Right hindlimb (tissue), 1 donor: ENCODE measurements at regions not wholly inside any gene's neighbourhood (a gene's known extent, or its start where the extent isn't known, plus 50 kb on each side); places are given as distances from the start of the nearest gene placed in this dataset.

ENCODE experiments used
- DNase-seq: peaks from one replicate; pipeline ENCODE4 v3.0.0-alpha.2; 2018

DNA sequence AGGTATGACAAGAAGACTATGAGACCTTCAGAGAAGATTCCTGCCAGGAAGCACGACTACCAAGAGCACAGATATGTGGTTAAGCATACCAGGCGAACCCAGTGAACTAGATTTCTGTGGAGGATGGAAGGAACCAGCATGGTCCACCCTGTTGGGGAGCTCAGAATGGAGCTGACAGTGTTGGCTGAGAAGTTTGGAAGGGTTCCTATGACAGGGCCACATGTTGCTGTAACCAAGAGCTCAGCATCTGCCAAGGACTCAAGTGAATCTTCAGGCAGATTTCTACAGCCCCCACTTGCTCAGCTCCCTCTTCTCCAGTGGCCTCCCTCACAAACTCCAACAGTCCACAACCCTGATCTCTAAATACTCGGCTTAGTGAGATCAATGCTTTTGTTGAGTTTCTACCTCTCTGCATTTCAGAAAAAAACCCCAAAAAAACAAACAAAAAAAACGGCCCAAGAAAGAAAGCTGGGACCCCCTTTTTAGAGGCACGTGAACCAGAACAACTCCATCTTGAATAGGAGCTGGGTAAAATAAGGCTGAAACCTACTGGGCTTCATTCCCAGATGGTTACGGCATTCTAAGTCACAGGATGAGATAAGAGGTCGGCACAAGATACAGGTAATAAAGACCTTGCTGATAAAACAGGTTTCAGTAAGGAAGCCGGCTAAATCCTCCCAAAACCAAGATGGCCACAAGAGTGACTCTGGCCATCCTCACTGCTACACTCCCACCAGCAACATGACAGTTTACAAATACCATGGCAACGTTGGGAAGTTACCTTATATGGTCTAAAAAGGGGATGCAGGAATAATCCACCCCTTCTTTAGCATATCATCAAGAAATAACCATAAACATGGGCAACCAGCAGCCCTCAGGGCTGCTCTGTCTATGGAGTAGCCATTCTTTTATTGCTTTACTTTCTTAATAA lies 691.1 kb downstream of the UQCRFS1 start:
- no peak for DNase-seq

DNA sequence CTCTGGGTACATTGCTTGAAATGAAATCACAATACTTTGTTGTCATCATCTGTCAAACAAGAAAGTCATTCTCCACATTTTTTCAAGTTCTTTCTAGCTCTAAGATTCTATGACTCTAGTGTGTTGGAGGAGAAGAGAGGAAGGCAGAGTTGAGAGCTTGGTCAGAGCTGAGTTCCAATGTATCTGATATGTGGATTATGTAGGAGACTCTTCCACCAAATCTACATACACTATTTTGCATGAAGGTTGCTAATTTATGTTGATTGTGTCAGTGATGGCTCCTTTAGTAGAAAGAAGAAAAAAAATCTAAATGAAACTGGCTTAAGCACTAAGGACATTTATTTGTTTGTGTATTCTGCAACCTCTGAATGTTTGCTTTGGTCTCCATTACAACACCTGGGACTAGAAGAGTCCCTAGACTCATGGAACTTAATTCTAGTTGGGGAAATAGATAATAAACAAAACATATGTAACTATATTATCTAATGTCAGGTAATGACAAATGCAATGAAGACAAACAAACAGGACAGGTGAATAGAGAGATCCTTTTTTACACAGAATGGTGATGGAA lies 691.9 kb downstream of the UQCRFS1 start:
- no peak for DNase-seq

DNA sequence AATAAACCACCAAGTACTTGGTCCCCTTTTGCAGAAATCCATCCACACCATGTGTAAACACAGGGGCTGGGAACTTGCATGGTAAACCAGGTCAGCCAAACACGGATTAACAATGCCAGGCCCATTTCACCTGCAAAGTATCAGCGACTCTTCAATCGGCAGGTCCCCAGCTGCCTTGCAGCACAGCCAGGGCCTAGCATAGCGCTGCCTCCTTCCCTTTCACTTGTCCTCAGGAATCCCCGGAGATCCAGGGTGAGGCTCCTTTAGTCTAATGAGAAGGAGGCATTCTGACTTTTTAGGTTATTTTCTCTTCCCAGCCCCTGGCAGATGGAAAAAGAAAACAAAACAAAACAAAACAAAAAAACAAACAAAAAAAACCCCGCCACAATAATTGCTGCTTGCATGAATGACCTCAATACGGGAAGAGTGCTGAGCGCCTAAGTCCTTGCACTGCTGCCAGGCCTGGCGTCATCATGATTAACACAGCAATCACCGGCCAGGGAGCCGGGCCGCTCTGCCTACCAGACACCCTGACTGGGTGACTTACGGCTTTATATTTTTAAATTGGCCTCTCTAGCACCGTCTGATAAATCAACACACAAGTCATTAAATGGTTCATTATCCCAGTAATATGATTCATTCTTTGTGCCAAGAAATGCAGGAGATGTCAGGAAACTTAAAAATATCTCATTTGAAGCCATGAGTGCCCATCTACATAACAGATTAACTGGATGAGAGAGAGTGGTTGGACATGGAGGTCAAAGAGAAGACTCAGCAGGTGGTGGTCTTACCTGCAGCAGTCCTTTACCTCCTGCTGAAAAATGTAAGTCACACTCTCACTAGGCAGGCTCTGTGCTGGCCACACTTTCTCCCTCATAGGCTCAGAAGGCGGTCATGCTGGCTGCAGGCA lies 692.7 kb downstream of the UQCRFS1 start:
- no peak for DNase-seq

DNA sequence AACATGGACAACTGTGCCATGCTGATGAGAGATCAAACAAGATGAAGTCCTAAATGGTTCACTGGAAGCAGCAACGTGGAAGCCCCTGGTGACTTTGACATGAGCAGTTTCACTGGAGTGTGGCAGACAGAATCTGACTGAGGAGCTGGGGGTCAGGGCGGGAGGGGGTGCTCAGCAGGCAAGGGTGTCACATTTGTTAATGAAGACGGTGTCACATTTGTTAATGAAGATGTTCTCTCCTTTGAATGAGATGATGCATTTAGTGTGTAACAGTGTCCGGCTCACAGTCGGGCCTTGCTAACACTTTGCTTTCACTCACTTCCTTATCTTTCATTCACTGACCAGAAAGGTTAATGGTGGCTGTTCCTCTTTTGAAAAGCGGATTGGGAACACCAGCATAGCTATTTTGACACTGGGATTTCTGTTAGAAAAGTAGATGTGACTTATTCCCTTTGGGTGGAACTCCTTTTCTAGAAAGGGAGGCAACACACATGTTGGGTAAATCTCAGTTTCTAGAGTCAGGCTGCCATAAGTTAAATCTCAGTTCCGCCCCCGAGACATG lies 693.7 kb downstream of the UQCRFS1 start:
- DNase-seq = no peak

DNA sequence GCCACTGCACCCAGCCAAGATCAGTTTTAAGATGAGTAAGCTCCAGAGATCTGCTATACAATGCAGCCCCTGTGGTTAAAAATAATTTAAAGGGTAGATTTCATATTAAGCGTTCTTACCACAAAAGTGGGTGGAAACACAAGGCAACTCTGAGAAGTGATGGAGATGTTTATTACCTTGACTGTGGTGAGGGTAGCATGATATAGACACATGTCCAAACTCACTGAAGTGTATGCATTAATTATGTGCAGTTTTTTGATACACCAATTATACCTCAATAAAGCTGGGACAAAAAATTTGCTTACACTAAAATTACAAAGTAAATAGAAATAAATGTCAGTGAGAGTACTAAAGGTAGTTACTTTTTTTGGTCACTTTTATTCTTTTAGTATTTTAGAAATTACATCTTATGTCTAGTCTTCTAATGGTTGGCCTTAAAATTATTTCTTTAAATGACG lies 696.5 kb downstream of the UQCRFS1 start:
- no peak for DNase-seq

DNA sequence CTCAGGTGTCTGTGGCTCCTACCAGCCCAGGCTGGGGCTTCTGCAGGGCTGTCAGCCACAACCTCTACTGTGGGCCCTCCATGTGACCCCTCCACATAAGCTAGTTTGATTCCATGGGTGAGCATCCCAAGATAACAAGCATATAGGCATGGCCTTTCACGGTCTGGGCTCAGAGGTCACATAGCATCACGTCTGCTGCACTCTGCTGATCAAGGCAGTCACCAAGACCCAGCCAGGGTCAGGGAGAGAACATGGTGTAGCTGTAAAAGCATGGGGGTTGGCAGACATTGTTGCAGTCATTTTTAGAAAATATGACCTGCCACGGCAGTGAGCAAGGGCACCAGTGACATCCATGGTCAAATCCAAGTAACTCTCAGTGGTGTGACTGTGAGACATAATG lies 698.8 kb downstream of the UQCRFS1 start:
- DNase-seq = no peak

DNA sequence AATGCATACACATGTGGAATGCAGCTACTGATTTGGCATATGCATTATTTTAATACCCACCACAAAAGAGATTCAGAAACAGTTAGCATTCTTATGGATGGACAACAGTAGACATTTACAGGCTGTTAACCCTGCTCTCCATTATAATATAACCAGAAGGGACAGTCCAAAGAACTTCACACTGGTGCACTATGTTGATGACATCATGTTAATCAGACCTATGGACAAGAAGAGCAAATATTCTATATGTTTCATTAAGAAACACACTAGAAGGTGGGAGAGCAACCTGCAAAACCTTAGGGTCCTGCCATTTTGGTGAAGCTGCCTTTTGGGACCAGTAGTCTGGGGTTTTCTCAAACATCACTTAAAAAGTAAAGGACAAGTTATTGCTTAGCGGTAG lies 701.3 kb downstream of the UQCRFS1 start:
- no peak for DNase-seq

DNA sequence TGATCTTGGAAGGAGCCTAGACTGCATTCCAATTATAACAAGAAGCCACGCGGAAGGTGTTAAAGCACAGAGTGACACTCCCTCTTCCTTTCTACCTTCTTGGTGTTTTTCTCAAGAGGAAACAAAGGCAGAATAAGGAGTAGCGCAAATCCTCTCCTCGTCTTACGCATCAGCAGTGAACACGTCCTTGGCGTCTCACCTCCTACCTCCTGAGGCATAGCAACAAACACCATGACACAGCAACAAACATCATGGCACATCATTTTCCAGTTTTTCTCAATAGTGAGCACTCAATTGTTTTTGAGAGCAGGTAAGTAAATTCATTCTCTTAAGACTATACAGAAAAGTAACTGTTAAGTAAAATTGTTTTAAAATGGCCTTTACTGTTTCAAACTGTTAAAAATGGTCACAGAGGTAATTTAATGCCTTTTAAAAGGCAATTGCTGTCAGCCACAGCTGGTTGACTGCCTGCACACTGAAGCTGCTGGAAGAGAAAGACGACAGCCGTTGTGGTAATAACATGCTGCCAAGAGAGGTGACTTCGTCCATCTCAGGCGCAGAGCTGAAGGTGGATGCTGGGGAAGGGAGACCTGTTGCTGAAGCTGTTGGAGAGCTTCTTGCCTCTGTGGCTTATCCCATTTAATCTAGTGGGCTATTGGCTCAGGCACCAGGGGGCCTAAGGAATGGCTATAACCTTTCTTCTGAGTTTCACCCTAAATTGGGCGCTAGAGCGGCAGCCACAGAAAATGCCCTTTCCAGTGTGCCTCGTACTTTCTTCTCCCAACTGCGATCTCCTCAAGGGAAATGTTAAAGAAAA lies 703.7 kb downstream of the UQCRFS1 start:
- DNase-seq = no peak

DNA sequence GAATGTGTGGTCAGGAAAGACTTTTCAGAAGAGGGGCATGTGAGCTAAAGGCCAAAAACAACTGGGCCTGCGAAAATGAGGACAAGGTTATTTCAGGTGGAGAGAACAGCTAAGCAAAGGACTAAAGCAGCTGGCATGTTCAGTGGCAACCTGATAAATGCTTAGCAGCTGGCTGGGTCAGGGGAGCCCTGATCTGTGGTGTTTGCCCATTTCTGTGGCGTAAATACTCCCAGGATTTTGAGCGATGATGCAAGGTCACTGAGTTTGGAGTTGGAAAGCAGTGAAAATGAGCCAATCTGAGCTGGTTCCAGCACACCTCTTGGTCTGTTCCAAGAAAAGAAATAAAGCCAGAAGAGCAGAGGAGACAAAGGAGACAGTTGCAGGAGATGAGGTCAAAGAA lies 704.3 kb downstream of the UQCRFS1 start:
- DNase-seq = no peak

DNA sequence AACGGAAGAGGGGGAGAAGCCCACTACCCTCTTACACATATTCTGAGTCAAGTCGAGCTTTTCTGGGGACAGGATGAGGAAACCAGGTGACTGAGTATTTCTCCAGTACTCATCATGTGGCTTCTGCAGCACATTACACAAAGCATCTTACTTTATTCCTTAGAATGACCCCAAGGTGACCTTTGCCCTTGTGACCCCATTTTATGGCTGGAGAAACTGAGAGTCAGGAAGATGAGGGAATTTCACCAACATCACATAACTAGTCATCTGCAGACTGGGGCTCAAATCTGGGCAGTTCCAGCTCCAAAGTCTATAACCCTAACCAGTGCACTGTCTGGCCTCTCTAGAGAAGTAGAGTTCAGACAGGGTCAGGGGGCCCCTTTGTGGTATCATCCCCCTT lies 707.0 kb downstream of the UQCRFS1 start:
- DNase-seq = no peak

DNA sequence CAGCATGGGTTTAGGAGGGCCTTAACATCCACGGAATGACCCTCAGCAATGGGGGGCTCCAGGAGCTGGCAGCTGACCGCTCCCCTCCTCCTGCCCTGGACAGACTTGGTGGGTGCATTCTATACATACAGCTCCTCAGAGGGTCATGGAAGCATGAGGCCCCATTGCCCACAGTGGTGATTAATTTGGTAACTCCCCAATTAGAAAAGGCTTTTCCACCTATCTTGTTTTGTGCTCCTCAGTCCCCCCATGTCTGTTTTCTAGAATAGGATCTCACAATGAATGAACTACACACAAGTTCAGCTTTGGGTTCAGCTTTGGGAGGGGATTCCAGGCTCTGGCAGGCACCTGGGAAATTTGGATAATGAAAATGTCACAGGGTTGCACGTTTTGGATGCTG lies 707.8 kb downstream of the UQCRFS1 start:
- no peak for DNase-seq

DNA sequence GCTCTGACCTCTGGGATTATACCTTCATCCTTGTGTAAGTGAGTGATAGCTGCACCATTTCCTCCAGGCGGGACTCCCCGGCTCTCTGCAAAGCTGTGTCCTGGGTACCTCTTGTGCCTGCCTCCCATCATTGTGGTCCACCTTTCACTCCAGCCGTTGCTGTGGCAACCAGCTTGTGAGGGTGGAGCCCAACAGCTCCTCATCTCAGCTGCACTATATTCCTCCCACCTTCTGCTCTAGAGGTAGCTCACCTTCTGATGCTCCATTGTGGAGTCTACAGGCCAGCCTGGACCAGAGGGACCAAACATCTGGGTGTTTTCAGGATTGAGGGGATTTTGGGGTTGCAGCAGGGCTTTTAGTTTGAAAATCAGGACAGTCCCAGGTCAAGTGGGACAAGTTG lies 708.2 kb downstream of the UQCRFS1 start:
- DNase-seq = no peak

DNA sequence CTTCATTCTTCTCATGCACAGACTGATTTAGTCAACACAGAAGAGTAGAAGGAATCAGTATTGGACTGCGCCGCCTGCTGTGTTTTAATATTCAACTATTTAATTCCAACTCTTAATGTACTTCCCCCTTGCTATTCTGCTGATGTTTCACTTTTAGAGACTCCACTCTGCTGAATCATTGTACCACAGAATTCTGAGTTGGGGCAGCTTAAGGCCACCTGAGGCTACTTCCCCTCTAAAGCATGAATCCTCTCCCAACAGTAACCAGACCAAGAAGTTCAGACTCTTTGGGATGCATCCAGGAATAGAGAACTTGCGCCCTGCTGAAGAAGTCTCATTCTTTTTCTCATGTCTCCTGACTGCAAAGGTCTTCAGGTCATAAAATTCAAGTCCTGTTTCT lies 708.8 kb downstream of the UQCRFS1 start:
- no peak for DNase-seq

DNA sequence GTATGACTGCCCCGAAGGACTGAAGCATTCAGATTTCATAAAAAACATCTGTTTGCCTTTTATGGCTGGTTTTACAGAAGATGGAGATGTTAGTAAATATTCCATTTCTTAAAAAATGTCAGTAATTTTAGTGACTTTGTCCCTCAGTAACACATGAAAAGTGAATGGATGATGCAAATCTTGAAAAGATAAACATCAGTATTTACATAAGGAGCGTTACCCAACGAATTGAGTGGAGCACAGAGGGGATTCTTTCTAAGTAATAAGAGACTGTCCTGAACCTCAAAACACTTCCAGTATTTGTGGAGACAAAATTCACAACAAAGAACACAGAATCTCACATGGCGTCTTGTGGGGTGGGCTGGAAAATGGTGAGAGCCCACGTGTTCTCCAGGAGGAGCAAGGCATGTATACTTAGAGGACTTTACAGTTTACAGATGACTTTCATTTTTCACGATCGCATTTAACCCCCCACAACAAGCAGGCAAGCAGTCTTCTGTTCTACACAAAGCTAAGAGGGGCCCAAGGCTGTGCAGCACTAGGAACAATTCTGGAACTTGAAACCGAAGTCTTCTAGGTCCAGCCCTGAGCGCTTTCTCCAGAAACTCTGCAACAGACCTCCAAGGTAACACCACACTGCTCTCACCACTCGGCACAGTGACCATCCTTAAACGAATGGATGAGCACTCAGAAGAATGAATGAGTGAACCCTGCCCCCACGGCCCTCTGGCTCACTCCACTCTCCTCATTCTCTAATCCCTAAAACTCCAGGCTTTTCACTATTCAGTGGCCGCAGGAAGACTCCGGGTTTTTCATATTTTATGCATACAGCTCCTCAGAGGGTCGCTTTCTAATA lies 709.8 kb downstream of the UQCRFS1 start:
- DNase-seq = no peak

DNA sequence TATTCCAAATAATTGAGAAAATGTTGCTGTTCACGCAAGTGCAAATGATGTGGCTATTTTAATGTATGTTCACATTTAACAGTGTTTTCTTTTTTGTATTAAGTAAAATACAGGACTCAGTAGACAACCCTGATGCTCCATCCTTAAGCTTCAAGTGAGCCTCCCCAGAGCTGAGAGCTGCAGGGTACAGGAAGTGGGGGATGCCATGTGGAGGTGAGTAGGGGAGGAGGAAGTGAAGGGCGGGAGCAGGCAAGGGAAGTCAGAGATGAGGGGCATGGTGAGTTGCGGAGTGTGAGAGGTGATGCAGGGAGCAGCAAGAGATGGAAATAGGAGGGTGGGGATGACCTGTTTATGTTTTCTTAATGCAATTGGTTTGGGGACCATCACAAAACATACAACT lies 711.0 kb downstream of the UQCRFS1 start:
- no peak for DNase-seq

DNA sequence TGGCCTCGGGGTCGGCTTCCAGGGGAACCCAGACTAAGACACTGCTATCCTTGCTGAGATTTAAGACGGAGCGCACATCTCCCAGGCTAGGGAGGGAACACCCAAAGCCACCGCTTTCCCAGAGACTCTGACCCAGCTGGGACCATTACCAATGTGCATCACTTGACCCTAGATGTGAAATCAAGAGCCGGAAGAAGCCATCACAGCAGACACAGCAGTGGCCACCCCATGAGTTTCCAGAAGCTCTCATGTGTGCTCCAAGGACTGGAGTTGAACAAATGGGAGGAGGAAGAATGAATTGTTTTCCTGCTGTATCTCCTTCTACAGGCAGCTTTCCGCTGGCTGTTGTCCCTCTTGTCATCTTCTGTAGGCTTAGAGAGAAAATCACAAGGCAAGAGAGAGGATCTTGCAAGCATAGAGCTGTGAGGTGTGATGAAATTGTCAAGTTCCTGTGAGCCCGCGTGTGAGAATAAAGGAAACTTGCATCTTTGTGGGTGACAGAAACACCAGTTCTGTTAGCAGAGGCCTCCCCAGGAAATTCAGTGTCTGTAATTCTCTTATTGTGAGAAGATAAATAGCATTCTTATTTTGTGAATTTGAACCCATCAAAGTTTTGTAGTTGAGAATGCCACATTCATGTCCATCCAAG lies 711.8 kb downstream of the UQCRFS1 start:
- DNase-seq = no peak

DNA sequence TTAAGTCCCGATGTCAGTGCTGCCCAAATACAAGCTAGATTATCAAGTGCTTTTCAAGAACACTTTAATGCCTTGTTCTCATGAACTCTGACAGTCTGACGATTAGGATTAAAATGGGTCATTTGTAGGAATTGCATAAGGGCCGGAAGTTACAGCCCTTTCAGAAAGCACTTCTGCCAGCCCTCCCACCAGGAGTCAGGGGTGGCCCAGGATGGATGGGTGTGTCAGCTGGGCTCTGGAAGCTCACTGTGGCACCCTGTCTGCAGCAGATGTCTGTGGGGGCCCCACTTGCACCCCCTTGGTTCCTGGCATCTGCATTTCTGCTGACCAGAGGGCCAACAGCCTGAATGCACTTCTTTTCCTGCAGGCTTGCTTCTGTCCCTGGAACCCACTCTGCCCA lies 712.7 kb downstream of the UQCRFS1 start:
- DNase-seq = no peak

DNA sequence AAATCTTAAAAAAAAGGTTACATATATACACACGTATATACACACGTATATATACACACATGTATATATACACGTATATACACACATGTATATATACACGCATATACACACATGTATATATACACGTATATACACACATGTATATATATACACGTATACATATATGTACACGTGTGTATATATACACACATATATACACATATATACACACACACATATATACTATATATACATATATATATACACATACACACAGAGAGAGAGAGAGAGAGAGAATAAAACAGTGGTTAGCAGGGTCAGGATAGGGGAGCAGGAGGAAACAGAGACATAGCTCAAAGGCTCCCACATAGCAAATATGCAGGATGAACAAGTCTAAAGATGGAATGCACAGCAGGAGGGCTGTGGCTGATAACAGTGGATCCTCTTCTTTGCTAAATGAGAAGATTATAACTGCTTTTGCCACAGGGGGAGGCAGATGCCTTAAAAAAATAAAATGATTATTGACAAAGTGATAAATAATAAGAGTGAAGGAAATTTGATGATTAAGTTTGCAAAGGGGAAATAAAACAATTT lies 714.5 kb downstream of the UQCRFS1 start:
- no peak for DNase-seq

DNA sequence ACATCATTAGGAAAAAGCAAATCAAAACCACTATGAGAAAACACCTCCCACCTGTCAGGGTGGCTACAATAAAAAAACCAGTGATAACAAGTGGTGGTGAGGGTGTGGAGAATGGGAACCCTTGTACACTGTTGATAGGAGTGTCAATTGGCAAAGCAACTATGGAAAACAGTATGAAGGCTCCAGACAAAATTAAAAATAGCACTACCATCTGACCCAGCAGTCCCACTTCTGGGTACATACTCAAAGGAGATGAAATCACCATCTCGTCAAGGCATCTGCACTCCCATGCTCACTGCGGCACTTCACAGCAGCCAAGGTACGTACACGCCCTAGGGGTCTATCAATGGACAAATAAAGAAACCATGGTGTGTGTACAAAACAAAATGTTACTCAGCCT lies 715.1 kb downstream of the UQCRFS1 start:
- DNase-seq = no peak

DNA sequence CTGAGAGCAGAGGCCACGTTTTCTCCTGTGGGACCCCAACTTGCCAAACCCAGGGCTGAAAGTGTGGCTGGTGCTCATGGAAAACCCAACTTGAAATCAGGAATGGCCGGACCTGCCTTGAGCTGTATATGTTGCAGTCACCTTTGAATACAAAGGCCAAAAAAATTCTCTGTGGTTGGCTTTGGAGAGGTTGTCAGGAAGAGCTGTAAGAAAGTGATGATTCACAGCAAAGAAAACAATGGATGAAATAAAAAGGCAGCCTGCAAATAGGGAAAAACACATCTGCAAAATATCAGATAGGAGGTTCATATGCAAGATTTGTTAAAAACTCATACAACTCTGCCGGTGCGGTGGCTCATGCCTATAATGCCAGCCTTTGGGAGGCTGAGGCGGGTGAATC lies 715.8 kb downstream of the UQCRFS1 start:
- DNase-seq = no peak
